A673 (cell line): ENCODE measurements at regions not wholly inside any gene's neighbourhood (a gene's known extent, or its start where the extent isn't known, plus 50 kb on each side); places are given as distances from the start of the nearest gene placed in this dataset.

Experiments
- BruUV-seq: library from RNA; stranded (reverse); fragments of 400-500 nt; replicated peaks from 2 replicates; lab custom pipeline; 2021; lab: Mats Ljungman, UMichigan
- CTCF ChIA-PET: fragments of 300-600 bp; sonication (Branson Sonifier 250); formaldehyde crosslinking; loops from one replicate; lab custom pipeline; 2022; ENCODE audit warnings: antibody characterized with exemption; lab: Charles Lee
- POLR2A ChIA-PET: fragments of 300-600 bp; sonication (Branson Sonifier 250); formaldehyde crosslinking; loops from one replicate; lab custom pipeline; 2022; ENCODE audit warnings: antibody characterized with exemption; ENCODE audit not compliant: low non-redundant PET; lab: Charles Lee
- DNase-seq: peaks from one replicate; pipeline ENCODE4 v3.0.0-alpha.2; 2015; ENCODE audit warnings: low spot score
- H3K27ac ChIP-seq: fragments of 200-600 bp; sonication (generic); 2 replicates; pipeline ENCODE4 v1.5.1; 2016; ENCODE audit warnings: mixed run types, low read depth, mild to moderate bottlenecking, mixed read lengths, antibody characterized with exemption, low read length; ENCODE audit not compliant: poor library complexity, severe bottlenecking
- H3K27me3 ChIP-seq: fragments of 200-600 bp; sonication (generic); replicated peaks from 2 replicates; pipeline ENCODE4 v1.6.1; 2017; ENCODE audit warnings: mixed run types, low read depth, mild to moderate bottlenecking, mixed read lengths, antibody characterized with exemption, low read length; ENCODE audit not compliant: insufficient read depth, poor library complexity
- H3K36me3 ChIP-seq: fragments of 200-600 bp; sonication (generic); 2 replicates; pipeline ENCODE4 v1.6.1; 2016; ENCODE audit warnings: mixed run types, mild to moderate bottlenecking, mixed read lengths, antibody characterized with exemption, low read length; ENCODE audit not compliant: insufficient read depth, poor library complexity, severe bottlenecking
- H3K4me1 ChIP-seq: fragments of 200-600 bp; sonication (generic); 2 replicates; pipeline ENCODE4 v1.6.1; 2017; ENCODE audit warnings: mixed run types, mild to moderate bottlenecking, mixed read lengths, antibody characterized with exemption, low read length; ENCODE audit not compliant: insufficient read depth, poor library complexity, severe bottlenecking
- H3K4me3 ChIP-seq: fragments of 200-600 bp; sonication (generic); 2 replicates; pipeline ENCODE4 v1.5.1; 2016; ENCODE audit warnings: low read depth, mixed run types, mild to moderate bottlenecking, mixed read lengths, low read length; ENCODE audit not compliant: poor library complexity, severe bottlenecking
- H3K9me3 ChIP-seq: fragments of 200-600 bp; sonication (generic); 2 replicates; pipeline ENCODE4 v1.6.1; 2016; ENCODE audit warnings: mixed run types, low read depth, mild to moderate bottlenecking, mixed read lengths, antibody characterized with exemption, low read length; ENCODE audit not compliant: poor library complexity, severe bottlenecking
- CTCF ChIP-seq: fragments of 300-800, 200-600 bp; sonication (generic); conservative IDR thresholded peaks from 2 replicates; pipeline ENCODE4 v1.5.1; 2017; ENCODE audit warnings: low read depth, mild to moderate bottlenecking, antibody characterized with exemption, low read length, moderate library complexity, mixed read lengths
- EZH2 ChIP-seq: fragments of 200-600 bp; sonication (generic); IDR thresholded peaks from 2 replicates; pipeline ENCODE4 v1.6.1; 2017; ENCODE audit warnings: borderline replicate concordance, low read depth, mild to moderate bottlenecking, mixed read lengths, antibody characterized with exemption, low read length; ENCODE audit not compliant: poor library complexity, severe bottlenecking
- intact Hi-C: fragments of 100-400 bp; cut with micrococcal nuclease; formaldehyde crosslinking; loops from one replicate; pipeline ENCODE4 v1.10.0; 2022; ENCODE audit not compliant: unreplicated experiment

GRCh38 chr5:138660051-138660572, 84.9 kb upstream of the HSPA9 start:
- CTCF ChIA-PET = no interaction called here
- Histone ChIP-seq H3K27me3 (no peaks in the 10 kb centered on the region), H3K4me1 (peaks cover 15% of the 10 kb centered on the region), H3K4me3 (no peak overlapping the region), H3K36me3 (no peaks in the 10 kb centered on the region), H3K27ac (no peak overlapping the region), H3K9me3 (no peaks in the 10 kb centered on the region)
- BruUV-seq = no TSS peak
- intact Hi-C loops = no loop called here
- POLR2A ChIA-PET = no interaction called here
- DNase-seq = no peak
- TF ChIP-seq CTCF = no peak
- no peak for TF ChIP-seq EZH2

GRCh38 chr5:138659561-138659960, 84.4 kb upstream of the HSPA9 start:
- Histone ChIP-seq H3K36me3 (no peaks in the 10 kb centered on the region), H3K9me3 (no peaks in the 10 kb centered on the region), H3K4me1 (peaks cover 15% of the 10 kb centered on the region), H3K4me3 (no peak overlapping the region), H3K27me3 (no peaks in the 10 kb centered on the region), H3K27ac (no peak overlapping the region)
- DNase-seq = no peak
- ChIA-PET POLR2A (no interaction called here), CTCF (no interaction called here)
- no TSS peak for BruUV-seq
- intact Hi-C loops = no loop called here
- TF ChIP-seq CTCF (no peak), EZH2 (no peak)

- ChIA-PET POLR2A (no interaction called here), CTCF (no interaction called here)
- DNase-seq = no peak
- intact Hi-C loops = no loop called here
- peaks cover 15% of the 10 kb centered on the region for H3K4me1 ChIP-seq
- no peaks in the 10 kb centered on the region for H3K36me3 ChIP-seq
- TF ChIP-seq EZH2 (no peak), CTCF (no peak)
- no peaks in the 10 kb centered on the region for H3K27me3 ChIP-seq
- no peaks in the 10 kb centered on the region for H3K9me3 ChIP-seq
- no peak overlapping the region for H3K4me3 ChIP-seq
- BruUV-seq = no TSS peak
- no peak overlapping the region for H3K27ac ChIP-seq
Observed at GRCh38 chr5:138659121-138659520, 83.9 kb upstream of the HSPA9 start.
